ENCODE measurements at regions not wholly inside any gene's neighbourhood (a gene's known extent, or its start where the extent isn't known, plus 50 kb on each side); places are given as distances from the start of the nearest gene placed in this dataset.

- Histone ChIP-seq H3K4me1 (ENCODE audit: control insufficient read depth, insufficient read depth, low read length, unreplicated experiment) (no peaks in the 10 kb centered on the region), H3K27me3 (ENCODE audit: insufficient read depth, low read length) (no peaks in the 10 kb centered on the region), H3K79me2 (ENCODE audit: control insufficient read depth, insufficient read depth, low read length, unreplicated experiment) (no peaks in the 10 kb centered on the region), H3K36me3 (ENCODE audit: insufficient read depth, low read length) (no peaks in the 10 kb centered on the region), H2AFZ (ENCODE audit: low read length, unreplicated experiment) (no peak overlapping the region), H3K27ac (ENCODE audit: low read depth, low read length) (no peak overlapping the region), H3K4me3 (ENCODE audit: low read depth, low read length) (no peak overlapping the region)
These were observed 196.4 kb downstream of the SEMA6A start for GRCh38 chr5:116378007-116378776.

DNA sequence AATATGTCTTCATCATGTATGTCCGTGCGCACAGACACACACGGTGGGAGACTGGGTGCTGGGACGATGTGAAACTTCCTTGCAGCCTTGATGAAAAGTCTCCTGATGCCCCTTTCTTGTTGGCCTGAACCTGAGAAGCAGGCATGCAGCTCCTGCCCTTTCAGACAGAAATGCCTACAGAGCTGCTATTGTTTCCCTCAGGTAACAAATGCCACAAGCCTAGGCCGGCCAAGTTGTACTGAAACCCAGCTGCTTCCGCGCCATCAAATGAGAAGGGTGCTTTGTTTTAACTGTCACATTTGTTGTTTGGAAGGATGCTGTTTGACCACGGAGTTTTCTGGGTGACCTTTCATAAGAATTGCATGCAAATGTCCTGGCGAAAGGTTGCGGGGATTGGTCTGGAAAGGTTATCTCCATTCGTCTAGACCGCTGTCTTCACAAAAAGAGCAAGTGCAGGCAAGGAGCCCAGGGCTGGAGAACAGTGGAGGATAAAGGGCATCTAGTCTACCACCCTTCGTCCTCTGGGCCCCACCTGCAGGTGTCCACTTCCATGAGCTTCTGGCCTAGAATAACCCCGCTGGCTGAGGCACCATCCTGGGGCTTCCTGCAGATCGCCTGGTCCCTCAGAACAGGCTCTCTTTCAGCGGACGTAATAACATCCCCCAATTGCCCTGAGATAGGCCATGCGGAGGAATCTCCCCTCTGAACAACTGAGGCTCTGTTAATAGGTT is 197.2 kb downstream of the SEMA6A start:
- Histone ChIP-seq H3K4me1 (ENCODE audit: control insufficient read depth, insufficient read depth, low read length, unreplicated experiment) (no peaks in the 10 kb centered on the region), H3K4me3 (ENCODE audit: low read depth, low read length) (no peak overlapping the region), H3K79me2 (ENCODE audit: control insufficient read depth, insufficient read depth, low read length, unreplicated experiment) (no peaks in the 10 kb centered on the region), H3K27me3 (ENCODE audit: insufficient read depth, low read length) (no peaks in the 10 kb centered on the region), H3K27ac (ENCODE audit: low read depth, low read length) (no peak overlapping the region), H3K36me3 (ENCODE audit: insufficient read depth, low read length) (no peaks in the 10 kb centered on the region), H2AFZ (ENCODE audit: low read length, unreplicated experiment) (no peak overlapping the region)

DNA sequence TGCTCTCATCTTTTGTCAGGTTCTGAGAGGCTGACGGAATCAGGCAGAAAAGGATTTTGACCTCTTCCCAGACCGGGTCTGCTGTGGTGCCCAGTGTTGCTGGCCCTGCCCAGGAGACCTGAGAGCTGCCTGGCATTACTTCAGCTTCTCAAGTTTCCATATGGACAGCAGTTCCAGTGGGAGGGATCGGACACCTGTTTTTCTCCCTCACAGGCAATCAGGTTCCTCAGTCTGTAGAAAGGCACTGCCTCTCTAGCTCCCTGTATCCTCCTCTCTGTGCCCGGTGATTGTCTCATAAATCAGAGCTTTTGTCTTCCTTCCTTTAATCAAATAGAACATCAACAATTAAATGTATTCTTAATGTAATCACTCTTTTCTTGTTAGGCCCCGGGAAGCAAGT is 198.7 kb downstream of the SEMA6A start:
- H2AFZ ChIP-seq (ENCODE audit: low read length, unreplicated experiment), result no peak overlapping the region
- no peaks in the 10 kb centered on the region for H3K36me3 ChIP-seq (ENCODE audit: insufficient read depth, low read length)
- no peak overlapping the region for H3K4me3 ChIP-seq (ENCODE audit: low read depth, low read length)
- no peaks in the 10 kb centered on the region for H3K79me2 ChIP-seq (ENCODE audit: control insufficient read depth, insufficient read depth, low read length, unreplicated experiment)
- H3K27me3 ChIP-seq (ENCODE audit: insufficient read depth, low read length), result no peaks in the 10 kb centered on the region
- H3K4me1 ChIP-seq (ENCODE audit: control insufficient read depth, insufficient read depth, low read length, unreplicated experiment), result peaks cover 7% of the 10 kb centered on the region
- no peak overlapping the region for H3K27ac ChIP-seq (ENCODE audit: low read depth, low read length)

DNA sequence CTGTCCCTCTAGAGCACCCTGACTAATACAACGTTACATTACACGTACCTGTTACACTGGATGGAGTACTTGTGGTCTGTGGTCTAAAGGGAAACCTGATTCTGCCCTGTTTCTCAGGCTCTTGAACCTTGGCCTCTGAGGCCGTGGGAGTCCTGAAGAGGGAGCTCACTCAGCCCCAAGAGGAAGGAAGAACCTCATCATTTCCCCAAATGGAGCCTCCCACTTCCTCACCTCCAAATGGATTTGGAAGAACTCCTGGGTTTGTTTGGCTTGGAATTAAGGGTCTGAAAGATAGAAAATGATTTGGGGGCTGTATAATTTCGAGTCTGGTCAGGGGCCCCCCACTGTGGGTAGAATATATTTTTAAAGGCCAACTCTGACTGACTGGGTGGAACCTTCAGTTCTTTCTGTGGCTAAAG is 200.2 kb downstream of the SEMA6A start:
- Histone ChIP-seq H3K4me3 (ENCODE audit: low read depth, low read length) (no peak overlapping the region), H3K36me3 (ENCODE audit: insufficient read depth, low read length) (no peaks in the 10 kb centered on the region), H3K27me3 (ENCODE audit: insufficient read depth, low read length) (no peaks in the 10 kb centered on the region), H2AFZ (ENCODE audit: low read length, unreplicated experiment) (no peak overlapping the region), H3K4me1 (ENCODE audit: control insufficient read depth, insufficient read depth, low read length, unreplicated experiment) (peaks cover 11% of the 10 kb centered on the region), H3K79me2 (ENCODE audit: control insufficient read depth, insufficient read depth, low read length, unreplicated experiment) (no peaks in the 10 kb centered on the region), H3K27ac (ENCODE audit: low read depth, low read length) (no peak overlapping the region)

DNA sequence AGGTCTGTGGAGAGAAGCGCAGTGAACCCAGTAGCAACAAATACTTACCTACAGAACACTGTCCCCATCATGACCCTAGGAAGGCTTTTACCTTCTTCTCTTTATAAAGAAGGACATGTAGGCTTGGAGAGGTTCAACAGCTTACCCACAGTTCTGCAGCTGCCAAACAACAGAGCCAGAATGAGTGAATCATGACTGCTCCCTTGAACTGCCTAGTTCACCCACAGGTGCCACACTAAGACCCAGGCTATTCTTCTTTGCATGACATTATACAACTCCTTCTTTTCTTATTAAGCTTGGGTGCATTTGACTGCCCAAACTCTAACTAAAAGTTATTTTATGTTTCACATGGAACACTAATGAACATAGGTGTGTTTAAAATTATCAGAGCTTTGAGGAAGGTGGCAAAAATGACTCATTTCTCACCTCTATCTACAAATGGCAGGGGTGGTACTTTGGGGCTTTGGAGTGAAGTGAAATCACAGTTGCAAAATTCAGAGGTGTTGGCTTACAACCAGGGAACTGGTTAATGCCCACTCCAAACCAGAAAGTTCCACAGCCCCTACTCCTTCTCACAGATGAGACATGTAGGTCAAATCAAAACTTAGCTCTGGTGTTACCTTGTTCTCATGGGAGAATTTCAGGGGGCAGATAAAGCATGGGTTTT is 201.6 kb downstream of the SEMA6A start:
- peaks cover 11% of the 10 kb centered on the region for H3K4me1 ChIP-seq (ENCODE audit: control insufficient read depth, insufficient read depth, low read length, unreplicated experiment)
- H2AFZ ChIP-seq (ENCODE audit: low read length, unreplicated experiment), result no peak overlapping the region

GRCh38 chr5:116371935-116372334 is 202.7 kb downstream of the SEMA6A start:
- no peaks in the 10 kb centered on the region for H3K27me3 ChIP-seq (ENCODE audit: insufficient read depth, low read length)
- no peak overlapping the region for H3K27ac ChIP-seq (ENCODE audit: low read depth, low read length)
- H2AFZ ChIP-seq (ENCODE audit: low read length, unreplicated experiment), result no peak overlapping the region
- no peaks in the 10 kb centered on the region for H3K36me3 ChIP-seq (ENCODE audit: insufficient read depth, low read length)
- peaks cover 11% of the 10 kb centered on the region for H3K4me1 ChIP-seq (ENCODE audit: control insufficient read depth, insufficient read depth, low read length, unreplicated experiment)
- H3K4me3 ChIP-seq (ENCODE audit: low read depth, low read length), result no peak overlapping the region
- H3K79me2 ChIP-seq (ENCODE audit: control insufficient read depth, insufficient read depth, low read length, unreplicated experiment), result no peaks in the 10 kb centered on the region

More for the DNA sequence above, 201.6 kb downstream of the SEMA6A start:
- H3K36me3 ChIP-seq (ENCODE audit: insufficient read depth, low read length), result no peaks in the 10 kb centered on the region
- no peaks in the 10 kb centered on the region for H3K79me2 ChIP-seq (ENCODE audit: control insufficient read depth, insufficient read depth, low read length, unreplicated experiment)
- H3K4me3 ChIP-seq (ENCODE audit: low read depth, low read length), result no peak overlapping the region
- no peaks in the 10 kb centered on the region for H3K27me3 ChIP-seq (ENCODE audit: insufficient read depth, low read length)
- no peak overlapping the region for H3K27ac ChIP-seq (ENCODE audit: low read depth, low read length)

- Histone ChIP-seq H2AFZ (ENCODE audit: low read length, unreplicated experiment) (no peak overlapping the region), H3K4me3 (ENCODE audit: low read depth, low read length) (no peak overlapping the region), H3K36me3 (ENCODE audit: insufficient read depth, low read length) (no peaks in the 10 kb centered on the region), H3K79me2 (ENCODE audit: control insufficient read depth, insufficient read depth, low read length, unreplicated experiment) (no peaks in the 10 kb centered on the region), H3K4me1 (ENCODE audit: control insufficient read depth, insufficient read depth, low read length, unreplicated experiment) (peaks cover 11% of the 10 kb centered on the region), H3K27ac (ENCODE audit: low read depth, low read length) (no peak overlapping the region), H3K27me3 (ENCODE audit: insufficient read depth, low read length) (no peaks in the 10 kb centered on the region)
These were observed 203.2 kb downstream of the SEMA6A start for GRCh38 chr5:116371431-116371830.

- Histone ChIP-seq H2AFZ (ENCODE audit: low read length, unreplicated experiment) (no peak overlapping the region), H3K4me3 (ENCODE audit: low read depth, low read length) (no peak overlapping the region), H3K79me2 (ENCODE audit: control insufficient read depth, insufficient read depth, low read length, unreplicated experiment) (no peaks in the 10 kb centered on the region), H3K27ac (ENCODE audit: low read depth, low read length) (no peak overlapping the region), H3K4me1 (ENCODE audit: control insufficient read depth, insufficient read depth, low read length, unreplicated experiment) (peaks cover 11% of the 10 kb centered on the region), H3K36me3 (ENCODE audit: insufficient read depth, low read length) (no peaks in the 10 kb centered on the region), H3K27me3 (ENCODE audit: insufficient read depth, low read length) (no peaks in the 10 kb centered on the region)
These were observed 203.7 kb downstream of the SEMA6A start for GRCh38 chr5:116370886-116371285.

- Histone ChIP-seq H3K4me3 (ENCODE audit: low read depth, low read length) (no peak overlapping the region), H3K27ac (ENCODE audit: low read depth, low read length) (no peak overlapping the region), H3K4me1 (ENCODE audit: control insufficient read depth, insufficient read depth, low read length, unreplicated experiment) (peaks cover 11% of the 10 kb centered on the region), H3K36me3 (ENCODE audit: insufficient read depth, low read length) (no peaks in the 10 kb centered on the region), H3K79me2 (ENCODE audit: control insufficient read depth, insufficient read depth, low read length, unreplicated experiment) (no peaks in the 10 kb centered on the region), H3K27me3 (ENCODE audit: insufficient read depth, low read length) (no peaks in the 10 kb centered on the region), H2AFZ (ENCODE audit: low read length, unreplicated experiment) (no peak overlapping the region)
These were observed 204.5 kb downstream of the SEMA6A start for GRCh38 chr5:116370149-116370548.

DNA sequence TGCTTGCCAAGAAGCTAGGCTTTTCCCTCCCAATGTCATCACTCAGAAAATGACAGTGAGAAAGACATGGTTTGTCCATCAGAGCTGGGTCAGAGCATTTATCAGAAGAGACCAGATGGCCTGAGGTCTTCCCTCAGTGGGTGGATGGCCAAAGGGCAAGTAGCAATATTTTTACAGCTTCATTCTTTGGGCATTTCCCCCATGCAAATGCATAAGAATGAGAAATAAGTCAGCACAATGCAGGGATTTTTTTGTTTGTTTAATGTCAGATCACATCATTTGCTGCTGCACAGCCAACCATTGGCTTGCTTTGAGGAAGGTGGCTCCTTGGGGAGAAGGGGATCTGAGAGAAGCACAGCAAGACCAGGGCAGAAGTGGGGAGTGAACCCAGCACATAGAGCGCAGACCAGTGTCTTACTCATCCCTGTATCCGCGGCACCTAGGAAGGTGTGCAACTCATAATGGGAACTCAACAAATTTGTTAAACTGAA is 209.6 kb downstream of the SEMA6A start:
- Histone ChIP-seq H3K36me3 (ENCODE audit: insufficient read depth, low read length) (no peaks in the 10 kb centered on the region), H3K27me3 (ENCODE audit: insufficient read depth, low read length) (no peaks in the 10 kb centered on the region), H3K79me2 (ENCODE audit: control insufficient read depth, insufficient read depth, low read length, unreplicated experiment) (no peaks in the 10 kb centered on the region), H2AFZ (ENCODE audit: low read length, unreplicated experiment) (no peak overlapping the region), H3K27ac (ENCODE audit: low read depth, low read length) (no peak overlapping the region), H3K4me3 (ENCODE audit: low read depth, low read length) (no peak overlapping the region), H3K4me1 (ENCODE audit: control insufficient read depth, insufficient read depth, low read length, unreplicated experiment) (no peaks in the 10 kb centered on the region)
